ENCODE measurements at regions not wholly inside any gene's neighbourhood (a gene's known extent, or its start where the extent isn't known, plus 50 kb on each side); places are given as distances from the start of the nearest gene placed in this dataset.

DNA sequence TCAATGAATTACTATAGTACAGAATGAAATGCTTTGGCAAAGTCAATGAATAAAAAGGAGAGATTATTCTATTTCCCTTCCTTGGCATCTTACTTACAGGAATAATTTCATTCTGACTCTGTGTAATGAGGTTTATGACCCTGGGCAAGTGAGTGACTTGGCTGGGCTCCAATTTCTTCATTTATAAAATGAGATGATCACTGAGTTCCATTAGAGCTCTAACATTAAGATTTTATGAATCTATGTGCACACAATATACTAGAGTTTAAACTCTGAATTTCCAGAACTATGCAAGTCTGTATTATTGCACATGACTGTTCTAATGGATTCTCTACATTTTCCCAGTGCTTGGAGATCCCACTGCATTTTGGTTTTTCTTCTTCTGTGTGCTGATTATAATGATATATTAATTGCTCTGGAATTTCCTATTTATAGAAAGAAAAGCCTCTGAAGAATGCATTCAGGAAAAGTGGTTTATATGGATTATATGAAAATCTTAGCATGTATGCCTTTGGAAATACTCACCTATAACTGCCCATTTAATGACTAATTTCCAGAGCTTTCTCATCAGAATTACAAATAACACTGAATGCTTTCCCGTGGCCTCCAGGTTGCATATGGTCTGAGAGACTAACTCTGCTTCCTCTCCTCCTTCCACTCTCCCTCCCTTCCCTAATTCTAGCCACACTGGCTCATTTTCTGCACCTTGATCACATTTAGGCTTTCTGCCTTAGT, 97.4 kb upstream of the CHRM3 start:
- intact Hi-C loops (cut with micrococcal nuclease): no loop called here
- no peak for DNase-seq (ENCODE audit: low spot score)
- Mint-ChIP-seq H3K4me1 (ENCODE audit: low read depth) (no peaks in the 10 kb centered on the region), H3K27ac (no peak overlapping the region), H3K4me3 (no peak overlapping the region), H3K27me3 (ENCODE audit: insufficient read depth) (peaks cover 2% of the 10 kb centered on the region), H3K9me3 (no peaks in the 10 kb centered on the region), H3K36me3 (ENCODE audit: low read depth) (no peaks in the 10 kb centered on the region)

DNA sequence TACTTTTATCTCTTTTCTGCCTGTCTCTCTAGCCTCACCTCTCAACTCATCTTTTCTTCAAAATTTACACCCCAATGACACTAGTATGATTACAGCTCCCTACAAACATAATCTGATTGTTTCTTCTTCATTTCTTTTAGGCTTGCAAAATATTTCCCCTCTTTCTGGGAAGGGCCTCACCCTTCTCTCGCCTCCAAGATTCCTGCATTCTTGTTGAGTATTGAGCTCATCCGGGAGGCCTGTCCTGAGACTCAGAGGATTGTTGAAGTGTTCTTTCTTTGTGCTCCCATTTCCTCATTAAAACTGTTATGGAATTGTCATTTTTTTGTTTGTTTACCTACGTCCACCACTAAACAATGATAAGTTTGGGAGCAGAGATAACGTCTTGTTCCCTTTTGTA, 99.1 kb upstream of the CHRM3 start:
- no peak overlapping the region for H3K27ac Mint-ChIP-seq
- no peak for DNase-seq (ENCODE audit: low spot score)
- H3K27me3 Mint-ChIP-seq (ENCODE audit: insufficient read depth): peaks cover 2% of the 10 kb centered on the region
- H3K36me3 Mint-ChIP-seq (ENCODE audit: low read depth): no peaks in the 10 kb centered on the region
- no peaks in the 10 kb centered on the region for H3K4me1 Mint-ChIP-seq (ENCODE audit: low read depth)
- H3K9me3 Mint-ChIP-seq: no peaks in the 10 kb centered on the region
- intact Hi-C loops (cut with micrococcal nuclease): no loop called here
- no peak overlapping the region for H3K4me3 Mint-ChIP-seq

DNA sequence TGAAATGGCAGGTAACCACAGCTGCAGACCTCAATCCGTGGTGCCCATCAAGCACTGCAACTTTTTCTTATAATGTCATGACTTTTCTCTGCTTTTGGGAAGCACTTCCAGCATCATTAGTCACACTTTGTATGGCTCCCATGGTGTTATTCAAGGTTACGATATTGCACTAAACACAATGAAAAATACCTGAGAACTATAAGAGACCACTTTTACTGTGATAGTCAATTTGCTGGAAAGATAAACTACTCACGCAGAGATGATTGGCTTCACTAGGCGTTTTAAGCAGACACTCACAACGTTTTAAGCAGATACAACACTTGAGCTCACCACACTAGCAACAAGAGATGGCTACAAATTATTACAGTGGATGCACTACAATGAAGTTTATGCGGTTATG, 103.2 kb upstream of the CHRM3 start:
- H3K9me3 Mint-ChIP-seq: no peaks in the 10 kb centered on the region
- DNase-seq (ENCODE audit: low spot score): no peak
- H3K27me3 Mint-ChIP-seq (ENCODE audit: insufficient read depth): no peaks in the 10 kb centered on the region
- no peak overlapping the region for H3K27ac Mint-ChIP-seq
- H3K4me3 Mint-ChIP-seq: no peak overlapping the region
- no peaks in the 10 kb centered on the region for H3K36me3 Mint-ChIP-seq (ENCODE audit: low read depth)
- H3K4me1 Mint-ChIP-seq (ENCODE audit: low read depth): no peaks in the 10 kb centered on the region
- intact Hi-C loops (cut with micrococcal nuclease): no loop called here

DNA sequence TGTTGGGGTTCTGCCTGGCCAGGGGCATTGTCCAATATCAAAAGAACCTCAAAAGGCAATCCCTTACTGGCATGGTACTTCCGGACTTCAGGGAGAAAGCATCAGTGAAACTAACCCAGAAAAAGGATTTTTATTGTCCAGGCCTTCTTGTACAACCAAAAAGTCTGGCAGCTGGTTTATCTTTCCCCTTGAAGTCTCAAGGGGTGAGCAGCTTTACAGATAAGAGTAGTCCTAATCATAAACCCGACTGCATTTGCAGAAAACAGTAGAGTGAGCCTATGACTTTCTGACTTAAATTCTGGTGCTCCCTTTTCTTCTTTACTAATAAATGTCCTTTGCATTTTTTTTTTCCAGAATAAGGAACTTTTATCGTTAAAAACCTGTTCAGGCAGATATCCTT, 104.0 kb upstream of the CHRM3 start:
- intact Hi-C loops (cut with micrococcal nuclease): no loop called here
- Mint-ChIP-seq H3K9me3 (no peaks in the 10 kb centered on the region), H3K27ac (no peak overlapping the region), H3K27me3 (ENCODE audit: insufficient read depth) (no peaks in the 10 kb centered on the region), H3K4me3 (no peak overlapping the region), H3K4me1 (ENCODE audit: low read depth) (no peaks in the 10 kb centered on the region), H3K36me3 (ENCODE audit: low read depth) (no peaks in the 10 kb centered on the region)
- no peak for DNase-seq (ENCODE audit: low spot score)

DNA sequence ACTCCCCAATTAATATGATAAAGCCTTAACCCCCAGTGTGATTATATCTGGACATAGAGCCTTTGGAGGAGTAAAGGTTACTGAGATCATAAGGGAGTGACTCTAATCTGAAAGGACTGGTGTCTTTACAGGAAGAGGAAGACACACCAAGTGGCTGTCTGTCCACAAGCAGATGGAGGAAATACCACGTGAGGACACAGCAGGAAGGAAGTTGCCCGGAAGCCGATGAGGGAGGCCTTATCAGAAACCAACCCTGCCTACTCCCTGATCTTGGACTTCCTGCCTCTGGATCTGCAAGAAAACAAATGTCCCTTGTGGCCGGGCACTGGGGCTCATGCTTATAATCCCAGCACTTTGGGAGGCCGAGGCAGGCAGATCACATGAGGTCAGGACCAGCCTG, 110.3 kb upstream of the CHRM3 start:
- DNase-seq (ENCODE audit: low spot score): no peak
- Mint-ChIP-seq H3K27me3 (ENCODE audit: insufficient read depth) (no peaks in the 10 kb centered on the region), H3K4me1 (ENCODE audit: low read depth) (no peaks in the 10 kb centered on the region), H3K4me3 (no peak overlapping the region), H3K9me3 (no peaks in the 10 kb centered on the region), H3K36me3 (ENCODE audit: low read depth) (no peaks in the 10 kb centered on the region), H3K27ac (no peak overlapping the region)
- intact Hi-C loops (cut with micrococcal nuclease): no loop called here

DNA sequence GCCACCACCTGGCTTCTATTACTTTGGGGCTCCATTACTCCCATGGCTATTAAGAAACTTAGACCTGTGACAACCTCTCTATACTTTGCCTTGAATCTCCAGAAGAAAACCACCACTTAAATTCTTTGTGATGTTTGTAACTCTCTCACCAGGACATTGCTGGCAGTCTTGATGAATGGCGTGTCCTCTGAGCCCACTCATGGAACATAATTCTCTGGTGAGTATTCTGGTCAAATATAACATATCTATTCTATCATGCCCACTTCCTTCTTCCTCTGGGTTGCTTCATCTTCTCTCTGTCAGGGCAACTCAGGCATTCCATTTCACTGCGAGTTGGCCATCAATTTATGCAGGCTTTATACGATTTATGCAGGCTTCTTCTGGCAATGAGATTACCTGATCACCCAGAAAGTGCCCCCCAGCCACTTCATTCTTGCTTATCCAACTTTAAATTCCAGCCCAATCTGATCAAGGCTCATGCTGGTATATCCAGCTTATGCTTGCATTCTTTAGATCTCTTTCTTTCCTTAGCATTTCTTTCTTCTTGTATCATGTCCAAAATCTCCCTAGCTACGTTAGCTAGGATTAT, 112.0 kb upstream of the CHRM3 start:
- Mint-ChIP-seq H3K27ac (no peak overlapping the region), H3K9me3 (no peaks in the 10 kb centered on the region), H3K4me3 (no peak overlapping the region), H3K36me3 (ENCODE audit: low read depth) (no peaks in the 10 kb centered on the region), H3K27me3 (ENCODE audit: insufficient read depth) (no peaks in the 10 kb centered on the region), H3K4me1 (ENCODE audit: low read depth) (no peaks in the 10 kb centered on the region)
- intact Hi-C loops (cut with micrococcal nuclease): no loop called here
- no peak for DNase-seq (ENCODE audit: low spot score)

DNA sequence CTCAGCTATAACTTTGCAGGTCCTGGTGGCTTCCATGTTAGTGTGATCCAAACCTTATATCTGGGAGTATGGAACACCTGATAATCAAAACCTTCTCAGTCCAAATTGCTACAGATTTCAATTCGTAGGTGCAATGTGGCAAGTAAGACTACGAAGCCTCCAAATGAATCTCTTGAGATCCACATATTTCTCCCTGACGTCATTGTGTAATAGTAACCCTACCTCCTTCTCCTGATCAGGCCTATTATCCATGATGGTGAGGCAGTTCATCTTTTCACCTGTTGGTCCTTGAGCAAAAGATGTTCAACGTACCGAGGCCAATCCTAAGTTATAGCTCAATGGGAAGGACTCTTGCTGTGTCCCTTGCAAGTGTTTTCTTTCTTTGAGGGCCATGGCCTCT, 115.9 kb upstream of the CHRM3 start:
- H3K9me3 Mint-ChIP-seq: no peaks in the 10 kb centered on the region
- H3K27ac Mint-ChIP-seq: no peak overlapping the region
- no peak for DNase-seq (ENCODE audit: low spot score)
- no peaks in the 10 kb centered on the region for H3K36me3 Mint-ChIP-seq (ENCODE audit: low read depth)
- no peaks in the 10 kb centered on the region for H3K27me3 Mint-ChIP-seq (ENCODE audit: insufficient read depth)
- no peaks in the 10 kb centered on the region for H3K4me1 Mint-ChIP-seq (ENCODE audit: low read depth)
- intact Hi-C loops (cut with micrococcal nuclease): no loop called here
- no peak overlapping the region for H3K4me3 Mint-ChIP-seq

DNA sequence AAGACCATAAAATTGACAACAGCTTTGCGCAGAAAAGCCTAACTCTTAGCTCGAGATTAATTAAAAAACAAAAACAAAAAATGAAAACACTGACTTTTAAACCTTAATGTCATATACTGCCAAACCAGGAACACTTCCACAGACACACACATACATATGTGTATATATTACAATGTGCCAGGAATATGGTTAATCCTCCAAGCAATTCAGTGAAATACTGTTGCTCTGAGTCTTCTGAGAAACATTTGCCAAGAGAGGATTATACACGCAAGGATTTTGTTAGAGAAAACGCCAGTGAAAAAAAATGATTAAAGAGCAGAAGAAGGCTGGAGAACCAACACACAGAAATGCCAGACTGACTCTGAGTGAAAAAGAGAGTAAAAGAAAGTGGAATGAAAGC, 116.7 kb upstream of the CHRM3 start:
- no peak overlapping the region for H3K27ac Mint-ChIP-seq
- no peaks in the 10 kb centered on the region for H3K9me3 Mint-ChIP-seq
- H3K27me3 Mint-ChIP-seq (ENCODE audit: insufficient read depth): no peaks in the 10 kb centered on the region
- intact Hi-C loops (cut with micrococcal nuclease): no loop called here
- no peaks in the 10 kb centered on the region for H3K36me3 Mint-ChIP-seq (ENCODE audit: low read depth)
- no peaks in the 10 kb centered on the region for H3K4me1 Mint-ChIP-seq (ENCODE audit: low read depth)
- no peak for DNase-seq (ENCODE audit: low spot score)
- H3K4me3 Mint-ChIP-seq: no peak overlapping the region

DNA sequence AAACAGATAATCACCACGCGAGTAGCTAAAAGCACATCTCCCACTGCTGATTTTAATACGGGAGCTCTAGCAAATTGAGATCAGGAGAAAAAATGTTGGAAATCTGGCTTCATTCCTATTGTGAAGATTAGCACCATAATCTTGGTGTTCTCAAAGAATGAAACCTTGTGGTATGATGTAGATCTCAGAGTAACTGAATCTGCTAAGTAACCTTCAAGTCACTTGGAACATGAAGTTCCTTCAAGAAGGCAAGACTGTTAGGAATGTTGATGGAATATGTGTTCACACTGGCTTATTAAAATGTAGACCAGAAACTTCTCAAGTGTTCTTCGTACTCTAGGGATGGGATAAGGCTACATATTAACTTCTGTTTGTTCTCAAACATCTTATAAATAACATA, 117.4 kb upstream of the CHRM3 start:
- no peak for DNase-seq (ENCODE audit: low spot score)
- intact Hi-C loops (cut with micrococcal nuclease): no loop called here
- Mint-ChIP-seq H3K4me1 (ENCODE audit: low read depth) (no peaks in the 10 kb centered on the region), H3K27ac (no peak overlapping the region), H3K27me3 (ENCODE audit: insufficient read depth) (no peaks in the 10 kb centered on the region), H3K4me3 (no peak overlapping the region), H3K36me3 (ENCODE audit: low read depth) (no peaks in the 10 kb centered on the region), H3K9me3 (no peaks in the 10 kb centered on the region)

DNA sequence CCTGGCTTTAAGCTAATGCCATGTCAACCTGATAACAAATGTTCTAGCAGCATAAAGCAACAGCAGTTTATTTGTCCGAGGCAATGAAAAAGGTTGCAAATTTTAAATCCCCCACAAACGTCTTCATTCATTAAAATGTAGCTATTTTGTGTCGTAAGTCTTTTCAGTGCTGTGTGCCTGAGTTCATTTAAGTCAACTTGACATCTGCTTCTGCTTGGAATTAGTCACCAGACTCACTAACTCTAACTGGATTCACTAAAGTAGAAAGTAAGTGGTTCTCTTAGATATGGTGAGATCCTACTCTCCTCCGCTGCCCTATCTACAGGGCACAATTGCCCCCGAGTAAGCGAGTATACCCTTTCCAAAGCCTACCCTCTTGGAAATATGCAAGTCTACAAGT, 118.4 kb upstream of the CHRM3 start:
- no peaks in the 10 kb centered on the region for H3K27me3 Mint-ChIP-seq (ENCODE audit: insufficient read depth)
- intact Hi-C loops (cut with micrococcal nuclease): no loop called here
- H3K4me1 Mint-ChIP-seq (ENCODE audit: low read depth): no peaks in the 10 kb centered on the region
- no peaks in the 10 kb centered on the region for H3K9me3 Mint-ChIP-seq
- H3K4me3 Mint-ChIP-seq: no peak overlapping the region
- H3K36me3 Mint-ChIP-seq (ENCODE audit: low read depth): no peaks in the 10 kb centered on the region
- no peak for DNase-seq (ENCODE audit: low spot score)
- no peak overlapping the region for H3K27ac Mint-ChIP-seq

DNA sequence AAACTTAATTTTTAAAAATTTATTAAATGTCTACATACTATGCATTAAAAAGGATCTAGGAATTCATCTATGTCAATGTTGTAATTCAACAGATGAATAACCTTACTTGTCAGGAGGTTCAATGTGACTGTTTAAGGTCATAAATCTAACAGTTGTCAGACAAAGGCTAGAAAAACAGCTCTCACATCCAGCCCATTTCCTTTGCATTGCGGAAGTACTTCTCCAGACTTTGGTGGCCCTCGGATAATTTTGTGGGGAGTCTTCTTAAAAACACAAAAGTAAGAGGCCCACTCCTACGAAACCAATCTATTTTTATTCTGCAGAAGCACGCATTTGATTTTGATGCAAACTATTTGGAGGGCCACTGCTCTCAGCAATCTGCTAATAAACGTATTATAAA, 122.6 kb upstream of the CHRM3 start:
- no peak overlapping the region for H3K4me3 Mint-ChIP-seq
- H3K27me3 Mint-ChIP-seq (ENCODE audit: insufficient read depth): no peaks in the 10 kb centered on the region
- DNase-seq (ENCODE audit: low spot score): no peak
- no peak overlapping the region for H3K27ac Mint-ChIP-seq
- H3K9me3 Mint-ChIP-seq: no peaks in the 10 kb centered on the region
- no peaks in the 10 kb centered on the region for H3K36me3 Mint-ChIP-seq (ENCODE audit: low read depth)
- H3K4me1 Mint-ChIP-seq (ENCODE audit: low read depth): no peaks in the 10 kb centered on the region
- intact Hi-C loops (cut with micrococcal nuclease): no loop called here

DNA sequence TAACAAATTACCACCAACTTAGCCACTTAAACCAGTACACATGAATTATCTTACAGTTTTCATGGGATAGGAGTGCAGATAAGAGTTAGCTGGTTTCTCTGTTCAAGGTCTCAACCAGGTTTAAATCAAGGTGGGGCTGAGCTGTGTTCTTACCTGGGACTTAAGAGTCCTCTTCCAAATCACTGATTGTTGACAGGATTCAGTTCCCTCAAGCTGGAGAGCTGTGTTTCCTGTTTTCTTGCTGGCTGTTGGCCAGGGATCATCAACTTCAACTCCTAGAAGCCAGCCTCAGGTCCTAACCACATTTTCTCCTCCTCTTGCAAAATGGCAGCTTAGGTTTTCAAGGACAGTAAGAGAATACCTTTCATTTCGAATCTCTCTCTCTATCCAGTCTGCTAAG, 123.8 kb upstream of the CHRM3 start:
- Mint-ChIP-seq H3K27me3 (ENCODE audit: insufficient read depth) (no peaks in the 10 kb centered on the region), H3K36me3 (ENCODE audit: low read depth) (no peaks in the 10 kb centered on the region), H3K4me3 (no peak overlapping the region), H3K9me3 (no peaks in the 10 kb centered on the region), H3K27ac (no peak overlapping the region), H3K4me1 (ENCODE audit: low read depth) (no peaks in the 10 kb centered on the region)
- no peak for DNase-seq (ENCODE audit: low spot score)
- intact Hi-C loops (cut with micrococcal nuclease): no loop called here

DNA sequence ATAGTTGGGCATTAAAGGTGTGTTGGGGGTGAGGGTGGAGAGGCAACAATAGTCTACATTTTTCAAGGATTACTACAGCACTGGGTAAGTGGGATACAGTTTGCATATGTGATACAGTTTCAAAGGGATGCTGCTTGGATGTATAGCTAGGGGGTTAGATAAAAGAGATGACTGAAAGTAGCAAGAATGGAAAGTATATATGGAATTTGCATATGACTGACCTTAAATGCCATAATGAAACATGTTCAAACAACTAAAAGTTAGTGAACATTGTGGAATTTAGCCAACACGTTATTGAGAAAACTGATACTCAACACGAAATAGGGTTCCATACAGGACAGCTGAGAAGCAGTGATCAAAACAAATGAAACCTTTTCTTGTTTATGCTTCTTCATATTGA, 124.8 kb upstream of the CHRM3 start:
- H3K36me3 Mint-ChIP-seq (ENCODE audit: low read depth): no peaks in the 10 kb centered on the region
- no peaks in the 10 kb centered on the region for H3K9me3 Mint-ChIP-seq
- intact Hi-C loops (cut with micrococcal nuclease): no loop called here
- H3K27ac Mint-ChIP-seq: no peak overlapping the region
- no peaks in the 10 kb centered on the region for H3K27me3 Mint-ChIP-seq (ENCODE audit: insufficient read depth)
- no peak overlapping the region for H3K4me3 Mint-ChIP-seq
- no peak for DNase-seq (ENCODE audit: low spot score)
- no peaks in the 10 kb centered on the region for H3K4me1 Mint-ChIP-seq (ENCODE audit: low read depth)

DNA sequence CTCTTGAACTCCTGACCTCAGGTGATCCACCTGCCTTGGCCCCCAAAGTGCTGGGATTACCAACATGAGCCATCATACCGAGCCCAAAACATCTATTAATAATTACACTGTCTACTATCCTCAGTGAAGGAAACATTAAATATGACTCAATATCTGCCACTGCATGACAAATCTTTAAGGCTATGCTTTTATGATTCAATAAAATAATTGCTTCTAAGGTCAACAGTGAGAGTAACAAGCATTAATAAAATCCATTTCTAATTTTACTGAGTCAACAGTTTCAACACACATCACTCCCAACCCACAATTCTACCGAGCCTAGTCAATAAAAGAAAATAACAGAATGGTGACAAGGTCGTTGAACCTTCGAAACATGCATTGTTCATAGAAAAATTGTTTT, 125.5 kb upstream of the CHRM3 start:
- Mint-ChIP-seq H3K27me3 (ENCODE audit: insufficient read depth) (no peaks in the 10 kb centered on the region), H3K4me1 (ENCODE audit: low read depth) (no peaks in the 10 kb centered on the region), H3K4me3 (no peak overlapping the region), H3K27ac (no peak overlapping the region), H3K9me3 (peaks cover 4% of the 10 kb centered on the region), H3K36me3 (ENCODE audit: low read depth) (no peaks in the 10 kb centered on the region)
- no peak for DNase-seq (ENCODE audit: low spot score)
- intact Hi-C loops (cut with micrococcal nuclease): no loop called here
